Middle frontal gyrus (tissue), 1 donor: ENCODE measurements at regions not wholly inside any gene's neighbourhood (a gene's known extent, or its start where the extent isn't known, plus 50 kb on each side); places are given as distances from the start of the nearest gene placed in this dataset.

ENCODE experiments used
- DNase-seq: peaks from one replicate; pipeline ENCODE4 v3.0.0-alpha.2; 2015; ENCODE audit warnings: low spot score; ENCODE audit errors: extremely low spot score

- DNase-seq, result no peak
Observed at GRCh38 chr7:25500393-25500921, 272.2 kb upstream of the NPVF start.

GRCh38 chr7:25503306-25503705 lies 275.0 kb upstream of the NPVF start:
- DNase-seq, result no peak

- no peak for DNase-seq
Observed at GRCh38 chr7:25512061-25512687, 283.9 kb upstream of the NPVF start.

- no peak for DNase-seq
Observed at GRCh38 chr7:25515633-25516275, 287.5 kb upstream of the NPVF start.

- DNase-seq, result no peak
Observed at GRCh38 chr7:25517906-25518305, 289.6 kb upstream of the NPVF start.

- no peak for DNase-seq
Observed at GRCh38 chr7:25520017-25520416, 291.7 kb upstream of the NPVF start.

GRCh38 chr7:25520516-25520915 lies 292.2 kb upstream of the NPVF start:
- no peak for DNase-seq

GRCh38 chr7:25521236-25521635 lies 292.9 kb upstream of the NPVF start:
- DNase-seq, result no peak

GRCh38 chr7:25522727-25523126 lies 294.4 kb upstream of the NPVF start:
- no peak for DNase-seq

GRCh38 chr7:25527665-25528170 lies 299.4 kb upstream of the NPVF start:
- DNase-seq, result no peak

GRCh38 chr7:25529320-25529719 lies 301.0 kb upstream of the NPVF start:
- DNase-seq, result no peak

GRCh38 chr7:25536851-25537250 lies 308.6 kb upstream of the NPVF start:
- no peak for DNase-seq

- no peak for DNase-seq
Observed at GRCh38 chr7:25537662-25538375, 309.5 kb upstream of the NPVF start.

- DNase-seq, result no peak
Observed at GRCh38 chr7:25541094-25541821, 313.0 kb upstream of the NPVF start.

GRCh38 chr7:25541877-25542276 lies 313.6 kb upstream of the NPVF start:
- no peak for DNase-seq

GRCh38 chr7:25543210-25543609 lies 314.9 kb upstream of the NPVF start:
- DNase-seq, result no peak

GRCh38 chr7:25543798-25544197 lies 315.5 kb upstream of the NPVF start:
- no peak for DNase-seq

- no peak for DNase-seq
Observed at GRCh38 chr7:25544254-25544653, 316.0 kb upstream of the NPVF start.

- DNase-seq, result no peak
Observed at GRCh38 chr7:25545124-25546008, 317.1 kb upstream of the NPVF start.

- DNase-seq, result no peak
Observed at GRCh38 chr7:25546306-25546705, 318.0 kb upstream of the NPVF start.
